Tibial artery (tissue), 4 donors: ENCODE measurements at regions not wholly inside any gene's neighbourhood (a gene's known extent, or its start where the extent isn't known, plus 50 kb on each side); places are given as distances from the start of the nearest gene placed in this dataset.

Experiments
- DNase-seq, 2 donors: peaks; one replicate each; pipeline ENCODE4 v3.0.0-alpha.2; 2019
- H3K27ac ChIP-seq, 2 donors: fragments of 200-600 bp; sonication (generic) in 1 of 2; 1 replicate in 1 of 2; 2 replicates in 1 of 2; pipeline ENCODE4 v1.5.1; 2018 to 2019; ENCODE audit warnings: mild to moderate bottlenecking in 1 of 2
- H3K27me3 ChIP-seq, 2 donors: fragments of 200-600 bp; sonication (generic) in 1 of 2; one replicate each; pipeline versions ENCODE4 v1.5.1 to v1.6.0; 2016 to 2019
- H3K36me3 ChIP-seq, 3 donors: fragments of 200-600 bp; sonication (generic) in 2 of 3; one replicate each; pipeline ENCODE4 v1.5.1; 2016 to 2019; ENCODE audit warnings: mild to moderate bottlenecking in 2 of 3
- H3K4me1 ChIP-seq, 4 donors: fragments of 200-600 bp; sonication (generic) in 2 of 4; 1 replicate in 3 of 4; 2 replicates in 1 of 4; pipeline ENCODE4 v1.5.1; 2016 to 2019
- H3K4me3 ChIP-seq, 2 donors: fragments of 200-600 bp; sonication (generic) in 1 of 2; 1 replicate in 1 of 2; 2 replicates in 1 of 2; pipeline ENCODE4 v1.5.1; 2018 to 2019; ENCODE audit warnings: mild to moderate bottlenecking in 2 of 2
- H3K9me3 ChIP-seq, 3 donors: fragments of 200-600 bp; sonication (generic) in 1 of 3; one replicate each; pipeline ENCODE4 v1.5.1; 2016 to 2019
- CTCF ChIP-seq, 2 experiments: fragments of 200-600 bp in 1 of 2; fragments of 450-650 bp in 1 of 2; IDR thresholded peaks; one replicate each; pipeline ENCODE4 v1.5.1; 2017 to 2019; ENCODE audit warnings: antibody characterized with exemption in 2 of 2, mild to moderate bottlenecking in 1 of 2, moderate library complexity in 1 of 2
- intact Hi-C: fragments of 100-400 bp; cut with DNase I; formaldehyde crosslinking; loops from one replicate; pipeline ENCODE4 v1.15.0; 2023; ENCODE audit warnings: low total_unique reads

GRCh38 chr5:152683205-152683604, 278.1 kb upstream of the NMUR2 start:
- TF ChIP-seq CTCF (IDR thresholded peaks at IDR 0.05), result no peak
- no peaks in the 10 kb centered on the region for H3K36me3 ChIP-seq
- peaks cover 0 to 11% (median 3%) of the 10 kb centered on the region in 4 donors for H3K4me1 ChIP-seq
- no peaks in the 10 kb centered on the region for H3K27me3 ChIP-seq
- DNase-seq, result no peak
- H3K9me3 ChIP-seq, result no peaks in the 10 kb centered on the region
- intact Hi-C loops, result no loop called here
- H3K27ac ChIP-seq, result no peak overlapping the region
- no peak overlapping the region for H3K4me3 ChIP-seq

GRCh38 chr5:152686931-152687330, 281.9 kb upstream of the NMUR2 start:
- DNase-seq, result no peak
- intact Hi-C loops, result no loop called here
- TF ChIP-seq CTCF (IDR thresholded peaks at IDR 0.05), result no peak

GRCh38 chr5:152688561-152689249, 283.6 kb upstream of the NMUR2 start:
- H3K9me3 ChIP-seq, result no peaks in the 10 kb centered on the region
- H3K27me3 ChIP-seq, result no peaks in the 10 kb centered on the region
- H3K36me3 ChIP-seq, result no peaks in the 10 kb centered on the region
- no peak for DNase-seq
- peaks cover 0 to 12% (median 6%) of the 10 kb centered on the region in 4 donors for H3K4me1 ChIP-seq
- intact Hi-C loops, result no loop called here
- H3K4me3 ChIP-seq, result no peak overlapping the region
- no peak for TF ChIP-seq CTCF (IDR thresholded peaks at IDR 0.05)
- no peak overlapping the region for H3K27ac ChIP-seq

More at GRCh38 chr5:152686931-152687330, 281.9 kb upstream of the NMUR2 start:
- Histone ChIP-seq H3K27ac (no peak overlapping the region), H3K4me3 (no peak overlapping the region), H3K27me3 (no peaks in the 10 kb centered on the region), H3K36me3 (no peaks in the 10 kb centered on the region), H3K4me1 (peaks cover 0 to 21% (median 9%) of the 10 kb centered on the region in 4 donors), H3K9me3 (no peaks in the 10 kb centered on the region)

- Histone ChIP-seq H3K4me1 (peaks cover 0 to 10% (median 6%) of the 10 kb centered on the region in 4 donors), H3K4me3 (no peak overlapping the region), H3K27me3 (no peaks in the 10 kb centered on the region), H3K36me3 (no peaks in the 10 kb centered on the region), H3K27ac (no peak overlapping the region), H3K9me3 (no peaks in the 10 kb centered on the region)
- no peak for DNase-seq
- TF ChIP-seq CTCF (IDR thresholded peaks at IDR 0.05), result no peak
- intact Hi-C loops, result no loop called here
Measured at GRCh38 chr5:152689250-152689711, 284.2 kb upstream of the NMUR2 start.

- DNase-seq, result no peak
- no peak for TF ChIP-seq CTCF (IDR thresholded peaks at IDR 0.05)
Measured at GRCh38 chr5:152694231-152694630, 289.2 kb upstream of the NMUR2 start.

More at GRCh38 chr5:152694231-152694630, 289.2 kb upstream of the NMUR2 start:
- intact Hi-C loops, result no loop called here
- Histone ChIP-seq H3K4me1 (peaks cover 0 to 2% (median 0%) of the 10 kb centered on the region in 4 donors), H3K9me3 (no peaks in the 10 kb centered on the region), H3K36me3 (no peaks in the 10 kb centered on the region), H3K27ac (no peak overlapping the region), H3K27me3 (no peaks in the 10 kb centered on the region), H3K4me3 (no peak overlapping the region)
